T1000 (cell line): ENCODE measurements at regions not wholly inside any gene's neighbourhood (a gene's known extent, or its start where the extent isn't known, plus 50 kb on each side); places are given as distances from the start of the nearest gene placed in this dataset.
"Not testable (repeated sequence)": the region's sequence is repeated elsewhere in the genome, so short reads cannot be mapped to it uniquely, and the experiment has no call there.

Experiments
- DNase-seq: peaks from one replicate; lab custom pipeline; 2025; ENCODE audit warnings: mixed read lengths; lab: John Stamatoyannopoulos, UW

- DNase-seq: no peak
Observed at GRCh38 chr10:36493516-36493880, 631.9 kb upstream of the ANKRD30A start.

GRCh38 chr10:36492590-36493515 is 632.5 kb upstream of the ANKRD30A start:
- DNase-seq: no peak

- DNase-seq: no peak
Observed at GRCh38 chr10:36491926-36492325, 633.5 kb upstream of the ANKRD30A start.

- no peak for DNase-seq
Observed at GRCh38 chr10:36489611-36490228, 635.7 kb upstream of the ANKRD30A start.

- DNase-seq: no peak
Observed at GRCh38 chr10:36489181-36489580, 636.2 kb upstream of the ANKRD30A start.

GRCh38 chr10:36488579-36488978 is 636.8 kb upstream of the ANKRD30A start:
- no peak for DNase-seq

- no peak for DNase-seq
Observed at GRCh38 chr10:36479073-36479472, 646.3 kb upstream of the ANKRD30A start.

GRCh38 chr10:36476399-36476798 is 649.0 kb upstream of the ANKRD30A start:
- no peak for DNase-seq

- DNase-seq: no peak
Observed at GRCh38 chr10:36475746-36476145, 649.7 kb upstream of the ANKRD30A start.

GRCh38 chr10:36474456-36474855 is 650.9 kb upstream of the ANKRD30A start:
- no peak for DNase-seq

- no peak for DNase-seq
Observed at GRCh38 chr10:36473122-36473521, 652.3 kb upstream of the ANKRD30A start.

GRCh38 chr10:36469585-36469984 is 655.8 kb upstream of the ANKRD30A start:
- peak; percentile 22 for DNase-seq

GRCh38 chr10:36468620-36469019 is 656.8 kb upstream of the ANKRD30A start:
- DNase-seq: no peak

- no peak for DNase-seq
Observed at GRCh38 chr10:36465604-36466379, 659.6 kb upstream of the ANKRD30A start.

- no peak for DNase-seq
Observed at GRCh38 chr10:36464291-36464690, 661.1 kb upstream of the ANKRD30A start.

- DNase-seq: no peak
Observed at GRCh38 chr10:36463390-36463789, 662.0 kb upstream of the ANKRD30A start.

GRCh38 chr10:36462194-36462593 is 663.2 kb upstream of the ANKRD30A start:
- no peak for DNase-seq

- DNase-seq: not testable (repeated sequence)
Observed at GRCh38 chr10:36458437-36458836, 667.0 kb upstream of the ANKRD30A start.

GRCh38 chr10:36457751-36458150 is 667.6 kb upstream of the ANKRD30A start:
- DNase-seq: no peak

- DNase-seq: no peak
Observed at GRCh38 chr10:36455526-36456133, 669.8 kb upstream of the ANKRD30A start.

GRCh38 chr10:36452851-36453250 is 672.5 kb upstream of the ANKRD30A start:
- no peak for DNase-seq

- DNase-seq: no peak
Observed at GRCh38 chr10:36451391-36451970, 673.9 kb upstream of the ANKRD30A start.
